HEK293 (cell line): ENCODE measurements at regions not wholly inside any gene's neighbourhood (a gene's known extent, or its start where the extent isn't known, plus 50 kb on each side); places are given as distances from the start of the nearest gene placed in this dataset.

Experiments used
- CTCF ChIA-PET: fragments of 350-600 bp; formaldehyde crosslinking; extraction: SDS; loops from one replicate; lab custom pipeline; 2021; ENCODE audit warnings: antibody characterized with exemption; lab: Yijun Ruan, JAX
- POLR2A ChIA-PET: fragments of 300-600 bp; formaldehyde crosslinking; extraction: SDS; loops from one replicate; lab custom pipeline; 2020; ENCODE audit warnings: antibody characterized with exemption, inconsistent platforms; lab: Yijun Ruan, JAX
- H3K27ac ChIP-seq: fragments of 200-500 bp; sonication (Bioruptor generic); 2 replicates; pipeline ENCODE4 v1.5.1; 2014; ENCODE audit warnings: low read depth, low read length, control low read depth, inconsistent platforms; ENCODE audit errors: extremely low read depth
- H3K36me3 ChIP-seq, 2 experiments: fragments of 200-500 bp in 1 of 2; sonication (Bioruptor generic) in 1 of 2; 1 replicate in 1 of 2; 2 replicates in 1 of 2; pipeline ENCODE4 v1.5.1; 2014 to 2017; ENCODE audit warnings: inconsistent platforms in 2 of 2, low read length in 2 of 2; ENCODE audit not compliant: control insufficient read depth in 2 of 2, insufficient read depth in 1 of 2
- H3K4me1 ChIP-seq: fragments of 200-500 bp; sonication (Bioruptor generic); 2 replicates; pipeline ENCODE4 v1.5.1; 2014; ENCODE audit warnings: mild to moderate bottlenecking, low read length, inconsistent platforms; ENCODE audit not compliant: control insufficient read depth, insufficient read depth
- H3K4me3 ChIP-seq: 2 replicates; pipeline ENCODE4 v1.5.1; 2011; ENCODE audit warnings: low read depth, mild to moderate bottlenecking, control low read depth, low read length, moderate library complexity
- H3K9me3 ChIP-seq: fragments of 200-500 bp; sonication (Bioruptor generic); 2 replicates; pipeline ENCODE4 v1.5.1; 2014; ENCODE audit warnings: low read depth, low read length, inconsistent platforms; ENCODE audit not compliant: control insufficient read depth, insufficient read depth
- BCL11A ChIP-seq: fragments of 450-650 bp; formaldehyde crosslinking; IDR thresholded peaks from 2 replicates; pipeline ENCODE4 v1.5.1; 2016; ENCODE audit warnings: low read depth, missing biosample characterization, missing genetic modification characterization
- MEIS1 ChIP-seq: sonication (generic); formaldehyde crosslinking; IDR thresholded peaks from 2 replicates; pipeline ENCODE4 v1.8.1; 2022; ENCODE audit warnings: missing genetic modification reagents, mild to moderate bottlenecking, borderline replicate concordance
- MYNN ChIP-seq: fragments of 450-650 bp; formaldehyde crosslinking; IDR thresholded peaks from 2 replicates; pipeline ENCODE4 v1.5.1; 2016; ENCODE audit warnings: missing biosample characterization, missing genetic modification characterization, borderline replicate concordance
- ZBTB17 ChIP-seq: fragments of 450-650 bp; formaldehyde crosslinking; IDR thresholded peaks from 2 replicates; pipeline ENCODE4 v1.5.1; 2016; ENCODE audit warnings: missing biosample characterization, missing genetic modification characterization
- ZNF10 ChIP-seq: fragments of 450-650 bp; formaldehyde crosslinking; IDR thresholded peaks from 2 replicates; pipeline ENCODE4 v1.5.1; 2017; ENCODE audit warnings: missing biosample characterization, missing genetic modification characterization
- ZNF138 ChIP-seq: fragments of 450-650 bp; formaldehyde crosslinking; IDR thresholded peaks from 2 replicates; pipeline ENCODE4 v1.5.1; 2016; ENCODE audit warnings: missing biosample characterization, missing genetic modification characterization, borderline replicate concordance
- ZNF140 ChIP-seq: fragments of 450-650 bp; formaldehyde crosslinking; IDR thresholded peaks from 2 replicates; pipeline ENCODE4 v1.5.1; 2016; ENCODE audit warnings: missing biosample characterization, missing genetic modification characterization
- ZNF223 ChIP-seq: fragments of 450-650 bp; formaldehyde crosslinking; IDR thresholded peaks from 2 replicates; pipeline ENCODE4 v1.5.1; 2016; ENCODE audit warnings: missing biosample characterization, missing genetic modification characterization
- ZNF23 ChIP-seq: fragments of 450-650 bp; formaldehyde crosslinking; IDR thresholded peaks from 2 replicates; pipeline ENCODE4 v1.5.1; 2016; ENCODE audit warnings: missing biosample characterization, missing genetic modification characterization, borderline replicate concordance
- ZNF473 ChIP-seq: fragments of 450-650 bp; formaldehyde crosslinking; IDR thresholded peaks from 2 replicates; pipeline ENCODE4 v1.5.1; 2017; ENCODE audit warnings: missing biosample characterization, missing genetic modification characterization
- ZNF521 ChIP-seq: fragments of 450-650 bp; formaldehyde crosslinking; IDR thresholded peaks from 2 replicates; pipeline ENCODE4 v1.5.1; 2017; ENCODE audit warnings: missing biosample characterization, mild to moderate bottlenecking, missing genetic modification characterization
- ZNF623 ChIP-seq: fragments of 450-650 bp; formaldehyde crosslinking; IDR thresholded peaks from 2 replicates; pipeline ENCODE4 v1.5.1; 2016; ENCODE audit warnings: missing biosample characterization, missing genetic modification characterization
- ZNF629 ChIP-seq: fragments of 450-650 bp; formaldehyde crosslinking; IDR thresholded peaks from 2 replicates; pipeline ENCODE4 v1.5.1; 2017; ENCODE audit warnings: missing biosample characterization, missing genetic modification characterization
- ZNF701 ChIP-seq: fragments of 450-650 bp; formaldehyde crosslinking; IDR thresholded peaks from 2 replicates; pipeline ENCODE4 v1.5.1; 2016; ENCODE audit warnings: missing biosample characterization, missing genetic modification characterization
- ZNF707 ChIP-seq: fragments of 450-650 bp; formaldehyde crosslinking; IDR thresholded peaks from 2 replicates; pipeline ENCODE4 v1.5.1; 2016; ENCODE audit warnings: missing biosample characterization, missing genetic modification characterization
- TF ChIP-seq, protein P1 (sequence below): sonication (generic); formaldehyde crosslinking; IDR thresholded peaks from 2 replicates; pipeline ENCODE4 v1.8.1; 2022; ENCODE audit warnings: mild to moderate bottlenecking, moderate library complexity, missing genetic modification reagents
- TF ChIP-seq, protein P2 (sequence below): fragments of 450-650 bp; formaldehyde crosslinking; IDR thresholded peaks from 2 replicates; pipeline ENCODE4 v1.5.1; 2017; ENCODE audit warnings: missing biosample characterization, missing genetic modification characterization
- TF ChIP-seq, protein P3 (sequence below): fragments of 450-650 bp; formaldehyde crosslinking; IDR thresholded peaks from 2 replicates; pipeline ENCODE4 v1.5.1; 2016; ENCODE audit warnings: missing biosample characterization, missing genetic modification characterization, borderline replicate concordance
- TF ChIP-seq, protein P4 (sequence below): fragments of 450-650 bp; formaldehyde crosslinking; IDR thresholded peaks from 2 replicates; pipeline ENCODE4 v1.5.1; 2016; ENCODE audit warnings: missing biosample characterization, missing genetic modification characterization
- TF ChIP-seq, protein P5 (sequence below): fragments of 450-650 bp; formaldehyde crosslinking; IDR thresholded peaks from 2 replicates; pipeline ENCODE4 v1.5.0; 2017; ENCODE audit warnings: missing biosample characterization, missing genetic modification characterization, borderline replicate concordance

DNA sequence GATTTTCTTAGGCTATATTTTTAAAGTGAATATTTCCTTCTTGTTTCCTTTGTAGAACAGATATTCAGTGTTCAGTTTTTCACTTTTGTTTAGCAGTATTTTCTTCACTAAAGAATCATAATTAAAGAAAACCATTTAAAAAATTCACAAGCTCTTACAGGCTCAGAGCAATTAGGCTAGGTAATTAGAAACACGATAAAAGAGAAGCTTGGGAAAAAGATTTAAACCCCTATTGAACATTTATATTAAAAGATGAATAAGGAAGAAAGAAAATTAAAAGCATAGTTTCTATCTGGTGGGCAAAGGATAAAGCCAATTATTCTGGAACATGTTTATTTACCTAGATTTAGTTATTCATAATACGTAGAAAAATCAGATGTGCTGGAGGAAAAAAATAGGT lies 942.6 kb downstream of the PLA2G4A start:
- Histone ChIP-seq H3K36me3 (no peaks in the 10 kb centered on the region), H3K4me3 (no peak overlapping the region), H3K4me1 (no peaks in the 10 kb centered on the region), H3K27ac (no peak overlapping the region), H3K9me3 (no peaks in the 10 kb centered on the region)
- TF ChIP-seq ZNF138 (tag by site-specific recombination) (no peak), ZNF623 (tag by site-specific recombination) (no peak), ZNF629 (tag by site-specific recombination) (no peak), BCL11A (tag by site-specific recombination) (no peak), ZNF223 (tag by site-specific recombination) (no peak), ZNF140 (tag by site-specific recombination) (no peak), ZNF521 (tag by site-specific recombination) (no peak), ZNF473 (tag by site-specific recombination) (no peak), ZNF10 (no peak), ZNF707 (no peak), ZNF23 (tag by site-specific recombination) (no peak), ZNF701 (no peak), MEIS1 (CRISPR knock-in tag) (no peak), ZBTB17 (tag by site-specific recombination) (no peak), MYNN (tag by site-specific recombination) (no peak)
- TF ChIP-seq, protein P1, sequence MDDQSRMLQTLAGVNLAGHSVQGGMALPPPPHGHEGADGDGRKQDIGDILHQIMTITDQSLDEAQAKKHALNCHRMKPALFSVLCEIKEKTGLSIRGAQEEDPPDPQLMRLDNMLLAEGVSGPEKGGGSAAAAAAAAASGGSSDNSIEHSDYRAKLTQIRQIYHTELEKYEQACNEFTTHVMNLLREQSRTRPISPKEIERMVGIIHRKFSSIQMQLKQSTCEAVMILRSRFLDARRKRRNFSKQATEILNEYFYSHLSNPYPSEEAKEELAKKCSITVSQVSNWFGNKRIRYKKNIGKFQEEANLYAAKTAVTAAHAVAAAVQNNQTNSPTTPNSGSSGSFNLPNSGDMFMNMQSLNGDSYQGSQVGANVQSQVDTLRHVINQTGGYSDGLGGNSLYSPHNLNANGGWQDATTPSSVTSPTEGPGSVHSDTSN (CRISPR knock-in tag): no peak
- TF ChIP-seq, protein P2, sequence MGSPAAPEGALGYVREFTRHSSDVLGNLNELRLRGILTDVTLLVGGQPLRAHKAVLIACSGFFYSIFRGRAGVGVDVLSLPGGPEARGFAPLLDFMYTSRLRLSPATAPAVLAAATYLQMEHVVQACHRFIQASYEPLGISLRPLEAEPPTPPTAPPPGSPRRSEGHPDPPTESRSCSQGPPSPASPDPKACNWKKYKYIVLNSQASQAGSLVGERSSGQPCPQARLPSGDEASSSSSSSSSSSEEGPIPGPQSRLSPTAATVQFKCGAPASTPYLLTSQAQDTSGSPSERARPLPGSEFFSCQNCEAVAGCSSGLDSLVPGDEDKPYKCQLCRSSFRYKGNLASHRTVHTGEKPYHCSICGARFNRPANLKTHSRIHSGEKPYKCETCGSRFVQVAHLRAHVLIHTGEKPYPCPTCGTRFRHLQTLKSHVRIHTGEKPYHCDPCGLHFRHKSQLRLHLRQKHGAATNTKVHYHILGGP (tag by site-specific recombination): no peak
- TF ChIP-seq, protein P3, sequence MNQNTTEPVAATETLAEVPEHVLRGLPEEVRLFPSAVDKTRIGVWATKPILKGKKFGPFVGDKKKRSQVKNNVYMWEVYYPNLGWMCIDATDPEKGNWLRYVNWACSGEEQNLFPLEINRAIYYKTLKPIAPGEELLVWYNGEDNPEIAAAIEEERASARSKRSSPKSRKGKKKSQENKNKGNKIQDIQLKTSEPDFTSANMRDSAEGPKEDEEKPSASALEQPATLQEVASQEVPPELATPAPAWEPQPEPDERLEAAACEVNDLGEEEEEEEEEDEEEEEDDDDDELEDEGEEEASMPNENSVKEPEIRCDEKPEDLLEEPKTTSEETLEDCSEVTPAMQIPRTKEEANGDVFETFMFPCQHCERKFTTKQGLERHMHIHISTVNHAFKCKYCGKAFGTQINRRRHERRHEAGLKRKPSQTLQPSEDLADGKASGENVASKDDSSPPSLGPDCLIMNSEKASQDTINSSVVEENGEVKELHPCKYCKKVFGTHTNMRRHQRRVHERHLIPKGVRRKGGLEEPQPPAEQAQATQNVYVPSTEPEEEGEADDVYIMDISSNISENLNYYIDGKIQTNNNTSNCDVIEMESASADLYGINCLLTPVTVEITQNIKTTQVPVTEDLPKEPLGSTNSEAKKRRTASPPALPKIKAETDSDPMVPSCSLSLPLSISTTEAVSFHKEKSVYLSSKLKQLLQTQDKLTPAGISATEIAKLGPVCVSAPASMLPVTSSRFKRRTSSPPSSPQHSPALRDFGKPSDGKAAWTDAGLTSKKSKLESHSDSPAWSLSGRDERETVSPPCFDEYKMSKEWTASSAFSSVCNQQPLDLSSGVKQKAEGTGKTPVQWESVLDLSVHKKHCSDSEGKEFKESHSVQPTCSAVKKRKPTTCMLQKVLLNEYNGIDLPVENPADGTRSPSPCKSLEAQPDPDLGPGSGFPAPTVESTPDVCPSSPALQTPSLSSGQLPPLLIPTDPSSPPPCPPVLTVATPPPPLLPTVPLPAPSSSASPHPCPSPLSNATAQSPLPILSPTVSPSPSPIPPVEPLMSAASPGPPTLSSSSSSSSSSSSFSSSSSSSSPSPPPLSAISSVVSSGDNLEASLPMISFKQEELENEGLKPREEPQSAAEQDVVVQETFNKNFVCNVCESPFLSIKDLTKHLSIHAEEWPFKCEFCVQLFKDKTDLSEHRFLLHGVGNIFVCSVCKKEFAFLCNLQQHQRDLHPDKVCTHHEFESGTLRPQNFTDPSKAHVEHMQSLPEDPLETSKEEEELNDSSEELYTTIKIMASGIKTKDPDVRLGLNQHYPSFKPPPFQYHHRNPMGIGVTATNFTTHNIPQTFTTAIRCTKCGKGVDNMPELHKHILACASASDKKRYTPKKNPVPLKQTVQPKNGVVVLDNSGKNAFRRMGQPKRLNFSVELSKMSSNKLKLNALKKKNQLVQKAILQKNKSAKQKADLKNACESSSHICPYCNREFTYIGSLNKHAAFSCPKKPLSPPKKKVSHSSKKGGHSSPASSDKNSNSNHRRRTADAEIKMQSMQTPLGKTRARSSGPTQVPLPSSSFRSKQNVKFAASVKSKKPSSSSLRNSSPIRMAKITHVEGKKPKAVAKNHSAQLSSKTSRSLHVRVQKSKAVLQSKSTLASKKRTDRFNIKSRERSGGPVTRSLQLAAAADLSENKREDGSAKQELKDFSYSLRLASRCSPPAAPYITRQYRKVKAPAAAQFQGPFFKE: no peak
- TF ChIP-seq, protein P4, sequence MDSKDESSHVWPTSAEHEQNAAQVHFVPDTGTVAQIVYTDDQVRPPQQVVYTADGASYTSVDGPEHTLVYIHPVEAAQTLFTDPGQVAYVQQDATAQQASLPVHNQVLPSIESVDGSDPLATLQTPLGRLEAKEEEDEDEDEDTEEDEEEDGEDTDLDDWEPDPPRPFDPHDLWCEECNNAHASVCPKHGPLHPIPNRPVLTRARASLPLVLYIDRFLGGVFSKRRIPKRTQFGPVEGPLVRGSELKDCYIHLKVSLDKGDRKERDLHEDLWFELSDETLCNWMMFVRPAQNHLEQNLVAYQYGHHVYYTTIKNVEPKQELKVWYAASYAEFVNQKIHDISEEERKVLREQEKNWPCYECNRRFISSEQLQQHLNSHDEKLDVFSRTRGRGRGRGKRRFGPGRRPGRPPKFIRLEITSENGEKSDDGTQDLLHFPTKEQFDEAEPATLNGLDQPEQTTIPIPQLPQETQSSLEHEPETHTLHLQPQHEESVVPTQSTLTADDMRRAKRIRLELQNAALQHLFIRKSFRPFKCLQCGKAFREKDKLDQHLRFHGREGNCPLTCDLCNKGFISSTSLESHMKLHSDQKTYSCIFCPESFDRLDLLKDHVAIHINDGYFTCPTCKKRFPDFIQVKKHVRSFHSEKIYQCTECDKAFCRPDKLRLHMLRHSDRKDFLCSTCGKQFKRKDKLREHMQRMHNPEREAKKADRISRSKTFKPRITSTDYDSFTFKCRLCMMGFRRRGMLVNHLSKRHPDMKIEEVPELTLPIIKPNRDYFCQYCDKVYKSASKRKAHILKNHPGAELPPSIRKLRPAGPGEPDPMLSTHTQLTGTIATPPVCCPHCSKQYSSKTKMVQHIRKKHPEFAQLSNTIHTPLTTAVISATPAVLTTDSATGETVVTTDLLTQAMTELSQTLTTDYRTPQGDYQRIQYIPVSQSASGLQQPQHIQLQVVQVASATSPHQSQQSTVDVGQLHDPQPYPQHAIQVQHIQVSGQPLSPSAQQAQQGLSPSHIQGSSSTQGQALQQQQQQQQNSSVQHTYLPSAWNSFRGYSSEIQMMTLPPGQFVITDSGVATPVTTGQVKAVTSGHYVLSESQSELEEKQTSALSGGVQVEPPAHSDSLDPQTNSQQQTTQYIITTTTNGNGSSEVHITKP: no peak
- TF ChIP-seq, protein P5, sequence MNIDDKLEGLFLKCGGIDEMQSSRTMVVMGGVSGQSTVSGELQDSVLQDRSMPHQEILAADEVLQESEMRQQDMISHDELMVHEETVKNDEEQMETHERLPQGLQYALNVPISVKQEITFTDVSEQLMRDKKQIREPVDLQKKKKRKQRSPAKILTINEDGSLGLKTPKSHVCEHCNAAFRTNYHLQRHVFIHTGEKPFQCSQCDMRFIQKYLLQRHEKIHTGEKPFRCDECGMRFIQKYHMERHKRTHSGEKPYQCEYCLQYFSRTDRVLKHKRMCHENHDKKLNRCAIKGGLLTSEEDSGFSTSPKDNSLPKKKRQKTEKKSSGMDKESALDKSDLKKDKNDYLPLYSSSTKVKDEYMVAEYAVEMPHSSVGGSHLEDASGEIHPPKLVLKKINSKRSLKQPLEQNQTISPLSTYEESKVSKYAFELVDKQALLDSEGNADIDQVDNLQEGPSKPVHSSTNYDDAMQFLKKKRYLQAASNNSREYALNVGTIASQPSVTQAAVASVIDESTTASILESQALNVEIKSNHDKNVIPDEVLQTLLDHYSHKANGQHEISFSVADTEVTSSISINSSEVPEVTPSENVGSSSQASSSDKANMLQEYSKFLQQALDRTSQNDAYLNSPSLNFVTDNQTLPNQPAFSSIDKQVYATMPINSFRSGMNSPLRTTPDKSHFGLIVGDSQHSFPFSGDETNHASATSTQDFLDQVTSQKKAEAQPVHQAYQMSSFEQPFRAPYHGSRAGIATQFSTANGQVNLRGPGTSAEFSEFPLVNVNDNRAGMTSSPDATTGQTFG: no peak
- POLR2A ChIA-PET: no interaction called here
- CTCF ChIA-PET: interaction anchor here (0.6 kb wide), 1 partner anchor 294 kb away, joined by 3 read pairs; no protein-coding TSS in a partner anchor
